HG02571 (cell line): ENCODE measurements at regions not wholly inside any gene's neighbourhood (a gene's known extent, or its start where the extent isn't known, plus 50 kb on each side); places are given as distances from the start of the nearest gene placed in this dataset.

Source experiments
- ATAC-seq: cut with Tn5 transposase; IDR thresholded peaks from one replicate; pipeline ENCODE4 v1.9.1; 2021; ENCODE audit warnings: mild to moderate bottlenecking, moderate library complexity; ENCODE audit not compliant: unreplicated experiment

- ATAC-seq: no peak
These were observed 133.8 kb downstream of the TMEM38B start for GRCh38 chr9:105828171-105828570.

DNA sequence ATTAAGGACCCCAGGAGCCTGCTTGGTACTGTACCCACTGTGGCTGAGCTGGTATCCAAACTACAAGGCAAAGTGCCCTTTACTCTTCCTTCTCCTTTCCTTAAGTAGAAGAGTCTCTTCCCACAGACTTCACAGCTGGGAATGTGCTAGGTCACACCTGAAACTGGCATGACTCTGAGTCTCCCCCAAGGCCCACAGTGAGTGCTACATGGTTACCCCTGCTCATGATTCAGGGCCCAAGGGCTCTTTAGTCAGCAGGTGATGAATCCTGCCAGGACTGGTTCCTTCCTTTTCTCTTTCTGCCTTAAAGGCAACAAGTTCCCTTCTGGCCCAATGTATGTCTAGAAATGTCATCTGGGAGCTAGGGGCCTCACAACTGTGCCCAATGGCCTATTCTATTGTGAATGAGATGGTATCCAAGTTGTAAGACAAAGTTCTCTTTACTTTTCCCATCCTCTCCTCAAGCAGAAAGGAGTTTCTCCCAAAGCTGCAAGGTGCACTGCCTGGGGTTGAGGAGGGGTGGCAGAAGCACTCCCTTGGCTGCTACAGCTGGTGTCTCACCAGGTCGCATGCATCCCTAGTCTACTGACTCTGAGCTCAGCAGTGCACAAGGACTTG lies 134.4 kb downstream of the TMEM38B start:
- no peak for ATAC-seq

DNA sequence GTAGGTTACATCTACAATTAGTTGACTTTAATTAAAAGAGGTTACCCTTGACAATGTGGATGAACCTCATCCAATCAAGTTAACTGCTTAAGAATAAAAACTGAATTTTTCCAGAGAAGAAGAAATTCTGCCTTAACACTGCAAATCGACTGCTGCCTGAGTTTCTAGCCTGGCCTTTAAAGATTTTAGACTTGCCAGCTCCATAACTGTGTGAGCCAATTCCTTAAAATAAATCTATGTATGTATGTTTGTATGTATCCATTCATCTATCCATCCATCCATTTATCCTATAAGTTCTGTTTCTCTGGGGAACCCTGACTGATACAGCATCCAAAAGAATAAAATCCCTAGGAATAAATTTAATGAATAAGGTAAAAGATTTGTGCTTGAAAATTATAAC lies 136.1 kb downstream of the TMEM38B start:
- no peak for ATAC-seq

DNA sequence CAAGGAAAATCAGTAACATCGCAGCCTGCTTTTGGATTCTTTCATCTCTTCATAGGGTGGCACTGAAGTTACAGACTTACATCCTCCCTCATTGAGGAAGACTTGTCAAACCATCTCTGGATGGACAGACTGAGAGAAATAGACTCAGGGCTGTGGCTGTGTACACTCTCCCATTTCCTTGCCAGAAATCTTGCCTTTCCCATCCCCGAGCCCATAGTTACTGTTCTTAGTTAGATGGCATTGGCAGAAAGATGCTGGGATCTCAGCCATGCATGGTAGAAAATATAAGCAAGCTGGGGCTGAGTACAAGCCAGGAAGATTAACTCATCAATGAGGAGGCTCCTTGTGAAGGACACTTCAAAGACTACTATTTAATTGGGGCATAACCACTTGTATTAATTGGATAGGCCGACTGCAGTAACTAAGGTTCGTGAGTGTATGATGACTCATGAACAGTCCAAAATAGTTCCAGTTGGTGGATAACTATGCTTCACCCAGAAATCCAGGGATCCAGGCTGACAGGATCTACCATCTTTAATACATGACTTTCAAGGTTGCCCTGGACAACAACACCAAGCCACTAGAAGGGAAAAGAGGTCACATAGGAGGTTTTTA lies 137.9 kb downstream of the TMEM38B start:
- ATAC-seq: no peak

- no peak for ATAC-seq
These were observed 139.1 kb downstream of the TMEM38B start for GRCh38 chr9:105833271-105833975.

GRCh38 chr9:105834404-105834803 lies 140.1 kb downstream of the TMEM38B start:
- no peak for ATAC-seq

GRCh38 chr9:105835721-105836120 lies 141.4 kb downstream of the TMEM38B start:
- ATAC-seq: no peak

GRCh38 chr9:105836936-105837660 lies 142.8 kb downstream of the TMEM38B start:
- ATAC-seq: no peak

DNA sequence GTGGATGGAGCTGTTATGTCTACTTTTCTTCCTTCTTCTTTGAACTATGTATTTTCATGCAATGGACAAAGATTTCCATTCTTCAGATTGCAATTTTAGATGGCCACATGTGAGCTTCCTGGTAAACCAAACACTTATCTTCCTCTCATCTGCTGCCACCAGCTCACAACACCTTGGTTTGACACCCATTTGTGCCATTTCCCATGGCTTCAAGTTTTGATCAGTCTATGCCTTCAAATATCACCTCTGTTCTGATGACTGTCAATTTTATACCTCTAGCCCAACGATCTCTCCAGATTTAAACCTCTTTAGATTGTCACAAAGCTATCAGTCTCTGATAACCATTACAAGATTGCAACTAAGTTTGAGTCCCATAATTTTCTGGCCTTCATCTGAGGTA lies 147.2 kb downstream of the TMEM38B start:
- no peak for ATAC-seq

- no peak for ATAC-seq
These were observed 147.8 kb downstream of the TMEM38B start for GRCh38 chr9:105842023-105842644.

GRCh38 chr9:105846825-105847224 lies 152.5 kb downstream of the TMEM38B start:
- ATAC-seq: no peak

DNA sequence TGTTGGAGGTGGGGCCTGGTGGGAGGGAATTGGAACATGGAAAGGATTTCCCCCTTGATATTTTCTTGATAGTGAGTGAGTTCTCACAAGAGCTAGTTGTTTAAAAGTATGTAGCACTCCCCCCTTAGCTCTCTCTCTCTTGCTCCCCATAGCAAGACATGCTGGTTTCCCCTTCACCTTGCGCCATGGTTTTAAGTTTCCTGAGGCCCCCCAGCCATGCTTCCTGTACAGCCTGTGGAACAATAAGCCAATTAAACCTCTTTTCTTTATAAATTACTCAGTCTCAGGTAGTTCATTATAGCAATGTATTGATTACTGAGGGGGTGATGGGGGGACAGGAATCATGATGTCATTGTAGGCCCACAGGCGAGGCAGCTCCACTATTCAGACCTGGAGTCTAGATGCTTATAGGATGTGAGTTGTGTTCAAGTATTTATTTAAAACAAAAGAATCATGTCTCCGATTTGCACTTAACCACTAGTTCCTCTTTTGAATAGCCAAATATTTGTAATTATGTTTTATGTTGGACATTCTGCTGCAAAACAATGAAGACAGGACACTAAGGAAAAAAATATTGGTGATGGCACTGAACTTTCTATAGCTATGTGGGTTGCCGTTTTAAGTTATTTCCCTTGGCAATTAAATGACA lies 156.6 kb downstream of the TMEM38B start:
- ATAC-seq: no peak

- no peak for ATAC-seq
These were observed 159.9 kb downstream of the TMEM38B start for GRCh38 chr9:105854026-105854782.

DNA sequence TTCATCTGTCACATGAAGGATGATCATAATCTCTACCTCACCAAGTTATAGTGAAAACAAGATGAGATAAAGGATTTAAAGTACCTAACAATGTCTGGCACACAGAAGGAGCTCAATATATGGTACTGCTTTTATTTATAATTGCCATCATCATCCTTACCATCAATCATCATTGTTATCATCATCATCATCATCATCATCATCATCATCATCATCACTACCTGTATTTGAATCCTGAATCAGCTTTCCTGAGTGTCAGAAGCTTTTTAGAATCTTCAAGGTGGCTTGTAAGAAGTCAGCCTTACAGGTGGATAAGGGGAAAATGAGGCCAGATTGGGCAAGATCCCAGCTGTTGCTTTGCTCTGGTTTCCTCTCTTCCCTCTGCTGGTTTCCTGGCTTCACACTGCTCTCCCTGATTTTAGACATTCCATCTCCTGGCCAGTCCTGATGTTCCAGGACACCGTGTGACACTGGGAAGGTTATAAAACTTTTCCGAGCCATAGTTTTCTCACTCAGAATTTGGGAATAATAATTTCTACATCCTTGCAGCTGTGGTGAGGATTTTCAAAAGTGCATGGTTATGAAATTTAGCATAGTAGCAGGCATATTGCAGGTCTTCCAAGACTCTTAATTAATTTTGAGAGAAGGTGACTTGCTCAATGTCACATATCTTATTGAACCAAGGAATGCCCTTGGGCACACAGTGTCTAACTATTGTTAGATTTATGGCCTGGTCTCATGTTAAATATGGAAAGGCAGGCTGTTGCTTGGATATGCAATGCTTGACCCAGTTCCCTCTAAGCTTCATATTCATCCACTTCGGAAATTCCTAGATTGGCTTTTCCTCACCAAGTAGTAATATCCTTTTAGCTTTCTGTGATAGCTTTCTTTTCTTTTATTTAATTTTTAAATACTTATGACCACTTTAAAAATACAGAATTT lies 160.7 kb downstream of the TMEM38B start:
- ATAC-seq: no peak

- ATAC-seq: no peak
These were observed 161.6 kb downstream of the TMEM38B start for GRCh38 chr9:105855987-105856386.

DNA sequence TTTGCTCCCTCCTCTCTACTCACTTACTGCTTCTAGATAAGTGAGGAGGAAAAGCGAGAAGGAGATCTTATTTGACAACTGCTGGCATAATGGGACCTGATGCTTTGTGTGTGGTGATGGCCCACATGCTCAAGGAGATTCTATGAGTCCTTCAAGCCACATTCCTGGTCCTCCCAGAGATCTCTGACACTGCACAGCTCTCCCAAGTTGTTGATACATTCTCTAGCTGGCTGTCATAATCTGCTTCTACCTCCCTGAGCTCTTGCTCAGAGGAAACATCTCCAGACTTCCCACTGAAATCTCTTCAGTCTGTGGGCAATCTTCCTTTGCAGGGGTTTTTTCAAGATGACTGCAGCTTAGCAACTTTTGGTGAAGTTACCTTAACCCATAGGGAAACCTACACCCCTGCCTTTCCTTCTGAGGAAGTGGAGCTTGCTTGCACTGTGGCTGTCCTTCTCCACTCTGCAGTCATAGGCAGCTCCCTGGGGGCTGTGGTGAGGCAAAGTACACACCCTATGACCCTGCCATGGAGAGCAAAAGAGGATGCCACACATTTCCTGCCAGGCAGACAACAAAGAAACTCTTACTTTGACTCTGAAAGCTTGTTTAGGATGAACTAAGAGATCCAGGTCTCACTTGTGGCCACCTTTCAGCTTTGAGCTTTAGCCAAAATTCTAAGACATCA lies 163.8 kb downstream of the TMEM38B start:
- ATAC-seq: no peak

- ATAC-seq: no peak
These were observed 164.5 kb downstream of the TMEM38B start for GRCh38 chr9:105858877-105859276.

GRCh38 chr9:105859428-105860091 lies 165.2 kb downstream of the TMEM38B start:
- ATAC-seq: no peak
